ENCODE measurements at regions not wholly inside any gene's neighbourhood (a gene's known extent, or its start where the extent isn't known, plus 50 kb on each side); places are given as distances from the start of the nearest gene placed in this dataset.

- DNase-seq: no peak
These were observed 156.9 kb downstream of the USP12 start for GRCh38 chr13:27014406-27015359.

GRCh38 chr13:27012482-27013197 lies 159.0 kb downstream of the USP12 start:
- no peak for DNase-seq

GRCh38 chr13:27011661-27012060 lies 159.9 kb downstream of the USP12 start:
- DNase-seq: no peak

- no peak for DNase-seq
These were observed 162.9 kb downstream of the USP12 start for GRCh38 chr13:27008733-27009132.

GRCh38 chr13:27007166-27007565 lies 164.4 kb downstream of the USP12 start:
- no peak for DNase-seq

- DNase-seq: peak; percentile 23
These were observed 165.0 kb downstream of the USP12 start for GRCh38 chr13:27006519-27007161.

GRCh38 chr13:27005976-27006518 lies 165.6 kb downstream of the USP12 start:
- DNase-seq: no peak

GRCh38 chr13:27005556-27005955 lies 166.1 kb downstream of the USP12 start:
- no peak for DNase-seq

- no peak for DNase-seq
These were observed 166.7 kb downstream of the USP12 start for GRCh38 chr13:27004866-27005265.

- DNase-seq: no peak
These were observed 167.3 kb downstream of the USP12 start for GRCh38 chr13:27004326-27004725.

- DNase-seq: no peak
These were observed 169.9 kb downstream of the USP12 start for GRCh38 chr13:27001705-27002104.

- no peak for DNase-seq
These were observed 170.9 kb downstream of the USP12 start for GRCh38 chr13:27000686-27001085.

- no peak for DNase-seq
These were observed 172.1 kb downstream of the USP12 start for GRCh38 chr13:26999499-26999898.

GRCh38 chr13:26998292-26998691 lies 173.3 kb downstream of the USP12 start:
- DNase-seq: no peak

- no peak for DNase-seq
These were observed 174.5 kb downstream of the USP12 start for GRCh38 chr13:26996965-26997752.

- no peak for DNase-seq
These were observed 176.5 kb downstream of the USP12 start for GRCh38 chr13:26995159-26995558.

GRCh38 chr13:26993780-26994179 lies 177.8 kb downstream of the USP12 start:
- no peak for DNase-seq

- no peak for DNase-seq
These were observed 178.5 kb downstream of the USP12 start for GRCh38 chr13:26992951-26993719.

GRCh38 chr13:26991508-26992181 lies 180.0 kb downstream of the USP12 start:
- DNase-seq: no peak

- no peak for DNase-seq
These were observed 181.5 kb downstream of the USP12 start for GRCh38 chr13:26989957-26990713.

Measured in activated CD4-positive, alpha-beta T cell treated with anti-CD3 and anti-CD28 coated beads for 48 hours (primary cell).